Body of pancreas (tissue), 4 donors: ENCODE measurements at regions not wholly inside any gene's neighbourhood (a gene's known extent, or its start where the extent isn't known, plus 50 kb on each side); places are given as distances from the start of the nearest gene placed in this dataset.

Source experiments
- ATAC-seq: fragments of 150-250 bp; one replicate; pipeline ENCODE4 v1.9.1; 2016
- DNase-seq, 4 donors: peaks; one replicate each; pipeline ENCODE4 v3.0.0-alpha.2; 2019
- H3K27ac ChIP-seq, 4 donors: fragments of 200-600 bp; sonication (generic); 1 replicate in 3 of 4; 2 replicates in 1 of 4; pipeline versions ENCODE4 v1.5.1 to v1.6.1; 2016 to 2019; ENCODE audit warnings: mild to moderate bottlenecking in 1 of 4, mixed read lengths in 1 of 4, moderate library complexity in 1 of 4
- H3K27me3 ChIP-seq, 2 donors: fragments of 200-600 bp; sonication (generic); one replicate each; pipeline ENCODE4 v1.6.0; 2016; ENCODE audit warnings: mild to moderate bottlenecking in 1 of 2
- H3K36me3 ChIP-seq, 2 donors: fragments of 200-600 bp; sonication (generic); replicated peaks in 1 of 2; 2 replicates each; pipeline ENCODE4 v1.5.1; 2016; ENCODE audit warnings: low read depth in 2 of 2; ENCODE audit not compliant: insufficient read depth in 1 of 2
- H3K4me1 ChIP-seq: fragments of 200-600 bp; sonication (generic); one replicate; pipeline ENCODE4 v1.6.0; 2016
- H3K4me3 ChIP-seq, 2 donors: fragments of 200-600 bp; sonication (generic); 1 replicate in 1 of 2; 2 replicates in 1 of 2; pipeline ENCODE4 v1.5.1; 2016 to 2019
- H3K9me3 ChIP-seq, 3 donors: fragments of 200-600 bp; sonication (generic); 1 replicate in 2 of 3; 2 replicates in 1 of 3; pipeline ENCODE4 v1.5.1; 2016
- CTCF ChIP-seq, 7 experiments: fragments of 450-650 bp in 4 of 7; fragments of 200-600 bp in 3 of 7; sonication (generic) in 3 of 7; IDR thresholded peaks; one replicate each; pipeline ENCODE4 v1.5.1; 2016 to 2019; ENCODE audit warnings: antibody characterized with exemption in 7 of 7
- POLR2A ChIP-seq, 3 donors: fragments of 450-650 bp; IDR thresholded peaks; one replicate each; pipeline ENCODE4 v1.6.1; 2016; ENCODE audit warnings: antibody characterized with exemption in 3 of 3, mild to moderate bottlenecking in 2 of 3
- WGBS, 2 donors: methylation state at CpG; one replicate each; pipeline ENCODE4 v1.1.5; 2017; 5-methylcytosine and 5-hydroxymethylcytosine counted together
- intact Hi-C: fragments of 100-400 bp; cut with DNase I; formaldehyde crosslinking; loops from one replicate; pipeline ENCODE4 v1.15.1; 2023

GRCh38 chr2:100196786-100197494 is 54.5 kb upstream of the AFF3 start:
- TF ChIP-seq CTCF (IDR thresholded peaks at IDR 0.05) (no peak), POLR2A (IDR thresholded peaks at IDR 0.05) (no peak)
- Histone ChIP-seq H3K4me3 (no peak overlapping the region), H3K4me1 (peaks cover 5% of the 10 kb centered on the region), H3K27me3 (no peaks in the 10 kb centered on the region), H3K27ac (no peak overlapping the region), H3K36me3 (no peaks in the 10 kb centered on the region), H3K9me3 (no peaks in the 10 kb centered on the region)
- intact Hi-C loops, result no loop called here
- 87 to 92% methylated on average over 18 of the region's 18 CpGs for WGBS, 2 donors
- ATAC-seq, result no peak
- no peak for DNase-seq

- Histone ChIP-seq H3K27me3 (no peaks in the 10 kb centered on the region), H3K4me3 (no peak overlapping the region), H3K9me3 (no peaks in the 10 kb centered on the region), H3K4me1 (peaks cover 5% of the 10 kb centered on the region), H3K36me3 (no peaks in the 10 kb centered on the region), H3K27ac (no peak overlapping the region)
- ATAC-seq (no peak), DNase-seq (no peak)
- TF ChIP-seq POLR2A (IDR thresholded peaks at IDR 0.05), result no peak
- no peak for TF ChIP-seq CTCF (IDR thresholded peaks at IDR 0.05)
- intact Hi-C loops, result no loop called here
- WGBS, 2 donors, result 67 to 94% methylated on average over 5 of the region's 5 CpGs
These were observed 53.6 kb upstream of the AFF3 start for GRCh38 chr2:100195942-100196341.

GRCh38 chr2:100194951-100195350 is 52.6 kb upstream of the AFF3 start:
- TF ChIP-seq CTCF (IDR thresholded peaks at IDR 0.05) (no peak), POLR2A (IDR thresholded peaks at IDR 0.05) (no peak)
- Histone ChIP-seq H3K4me1 (peaks cover 5% of the 10 kb centered on the region), H3K27me3 (no peaks in the 10 kb centered on the region), H3K36me3 (no peaks in the 10 kb centered on the region), H3K9me3 (no peaks in the 10 kb centered on the region), H3K4me3 (no peak overlapping the region), H3K27ac (no peak overlapping the region)
- intact Hi-C loops, result no loop called here
- ATAC-seq, result no peak
- WGBS, 2 donors, result 84 to 87% methylated on average over 3 of the region's 3 CpGs
- no peak for DNase-seq

- Histone ChIP-seq H3K4me3 (no peak overlapping the region), H3K27ac (no peak overlapping the region), H3K4me1 (peaks cover 5% of the 10 kb centered on the region), H3K36me3 (no peaks in the 10 kb centered on the region), H3K27me3 (no peaks in the 10 kb centered on the region), H3K9me3 (no peaks in the 10 kb centered on the region)
- DNase-seq (no peak), ATAC-seq (no peak)
- TF ChIP-seq POLR2A (IDR thresholded peaks at IDR 0.05), result no peak
- no peak for TF ChIP-seq CTCF (IDR thresholded peaks at IDR 0.05)
- WGBS, 2 donors, result 63 to 69% methylated on average over 6 of the region's 6 CpGs
- intact Hi-C loops, result no loop called here
These were observed 50.9 kb upstream of the AFF3 start for GRCh38 chr2:100193291-100193710.

GRCh38 chr2:100192825-100193224 is 50.4 kb upstream of the AFF3 start:
- H3K9me3 ChIP-seq, result no peaks in the 10 kb centered on the region
- no peak for DNase-seq
- H3K36me3 ChIP-seq, result no peaks in the 10 kb centered on the region
- H3K27me3 ChIP-seq, result no peaks in the 10 kb centered on the region
- no peak for ATAC-seq
- no peak overlapping the region for H3K27ac ChIP-seq
- peaks cover 5% of the 10 kb centered on the region for H3K4me1 ChIP-seq
- intact Hi-C loops, result no loop called here
- no peak overlapping the region for H3K4me3 ChIP-seq
- 63 to 64% methylated on average over 4 of the region's 4 CpGs for WGBS, 2 donors
- no peak for TF ChIP-seq CTCF (IDR thresholded peaks at IDR 0.05)
- no peak for TF ChIP-seq POLR2A (IDR thresholded peaks at IDR 0.05)
